ENCODE measurements at regions not wholly inside any gene's neighbourhood (a gene's known extent, or its start where the extent isn't known, plus 50 kb on each side); places are given as distances from the start of the nearest gene placed in this dataset.

DNA sequence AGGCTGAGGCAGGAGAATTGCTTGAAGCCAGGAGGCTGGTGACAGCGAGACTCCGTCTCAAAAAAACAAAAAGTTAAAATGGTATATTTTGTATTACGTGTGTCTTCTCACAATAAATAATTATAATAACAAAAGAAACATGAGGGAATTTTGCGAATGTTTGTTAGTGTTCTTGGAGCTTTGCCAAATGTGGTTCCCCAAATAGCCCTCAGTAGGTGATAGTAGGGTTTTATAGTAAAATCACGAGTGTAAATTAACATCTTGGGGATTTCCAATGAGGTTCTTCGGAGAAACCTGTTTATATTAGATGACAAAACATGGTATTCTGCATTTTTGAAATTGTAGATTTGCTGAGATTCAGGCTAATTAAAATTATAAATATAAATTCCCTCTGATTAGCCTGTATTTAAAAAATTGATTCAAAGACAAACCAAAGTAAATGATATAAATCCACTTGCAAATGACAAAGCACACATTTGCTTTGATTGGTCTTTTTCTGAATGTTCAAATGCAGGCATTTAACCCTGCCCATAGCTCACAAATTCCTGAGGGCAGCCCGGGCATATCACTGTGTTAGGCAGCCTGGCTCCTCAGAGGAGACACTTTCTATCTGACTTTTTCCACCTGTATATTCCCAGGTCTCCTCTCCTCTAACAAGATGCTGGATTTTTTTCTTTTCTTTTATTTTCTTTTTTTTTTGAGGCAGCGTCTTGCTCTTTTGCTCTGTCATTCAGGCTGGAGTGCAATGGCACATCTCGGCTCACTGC lies 50.3 kb upstream of the TSNAX start:
- no peak for ATAC-seq
- no peaks in the 10 kb centered on the region for H3K9me3 Mint-ChIP-seq
- no peaks in the 10 kb centered on the region for H3K36me3 ChIP-seq (ENCODE audit: control insufficient read depth, insufficient read depth, low read length)
- H3K4me1 Mint-ChIP-seq: no peaks in the 10 kb centered on the region
- WGBS (ENCODE audit: insufficient coverage): 73% methylated on average over 5 of the region's 9 CpGs
- no peak overlapping the region for H3K4me3 ChIP-seq (ENCODE audit: low read length)
- no peaks in the 10 kb centered on the region for H3K36me3 Mint-ChIP-seq
- no peaks in the 10 kb centered on the region for H3K4me1 ChIP-seq (ENCODE audit: control insufficient read depth, insufficient read depth, low read length)
- H3K27ac Mint-ChIP-seq: no peak overlapping the region
- no peak overlapping the region for H3K4me3 Mint-ChIP-seq
- H3K27ac ChIP-seq (ENCODE audit: low read length): no peak overlapping the region
- no peak for TF ChIP-seq CTCF (IDR thresholded peaks at IDR 0.05)
- H3K27me3 ChIP-seq (ENCODE audit: control insufficient read depth, insufficient read depth, low read length): peaks cover 12% of the 10 kb centered on the region
- peaks cover 2% of the 10 kb centered on the region for H3K9me3 ChIP-seq (ENCODE audit: control insufficient read depth, insufficient read depth, low read length)
- intact Hi-C loops (cut with micrococcal nuclease): no loop called here
- DNase-seq: no peak
- peaks cover 21 to 61% of the 10 kb centered on the region in 2 donors for H3K27me3 Mint-ChIP-seq (ENCODE audit: low read depth in 2 of 2)
